GM23338 (cell line): ENCODE measurements at regions not wholly inside any gene's neighbourhood (a gene's known extent, or its start where the extent isn't known, plus 50 kb on each side); places are given as distances from the start of the nearest gene placed in this dataset.

Experiments
- CREB1 ChIP-seq: fragments of 250-450 bp; sonication (Bioruptor Pico); IDR thresholded peaks from 2 replicates; pipeline ENCODE4 v1.5.0; 2020; ENCODE audit warnings: low read depth, mild to moderate bottlenecking, moderate library complexity
- CTCF ChIP-seq, 2 experiments: fragments of 200-600 bp in 1 of 2; sonication (generic) in 1 of 2; conservative IDR thresholded peaks; 2 replicates each; pipeline versions ENCODE4 v1.5.1 to v1.6.1; 2016 to 2017; ENCODE audit warnings: antibody characterized with exemption in 2 of 2, low read depth in 2 of 2, mild to moderate bottlenecking in 2 of 2, moderate library complexity in 1 of 2
- EZH2phosphoT487 ChIP-seq: fragments of 200-600 bp; sonication (generic); IDR thresholded peaks from one replicate; pipeline ENCODE4 v1.8.1; 2018; ENCODE audit warnings: antibody characterized with exemption; ENCODE audit not compliant: unreplicated experiment
- JUNB ChIP-seq: IDR thresholded peaks from one replicate; pipeline ENCODE4 v1.6.1; 2016; ENCODE audit warnings: antibody characterized with exemption; ENCODE audit not compliant: unreplicated experiment
- POLR2AphosphoS5 ChIP-seq: IDR thresholded peaks from 2 replicates; pipeline ENCODE4 v1.6.1; 2016; ENCODE audit warnings: antibody characterized with exemption, low read depth
- REST ChIP-seq: IDR thresholded peaks from one replicate; pipeline ENCODE4 v1.6.1; 2018; ENCODE audit warnings: antibody characterized with exemption; ENCODE audit not compliant: unreplicated experiment

- no peak for TF ChIP-seq CTCF (conservative IDR thresholded peaks at IDR 0.05; ENCODE audit: low read depth in 2 of 2)
- TF ChIP-seq EZH2phosphoT487, result no peak
- TF ChIP-seq POLR2AphosphoS5, result no peak
- no peak for TF ChIP-seq CREB1 (CRISPR knock-in tag)
- TF ChIP-seq JUNB, result no peak
- TF ChIP-seq REST, result no peak
Observed at GRCh38 chr1:66431999-66432398, 102.0 kb upstream of the SGIP1 start.
